ENCODE measurements at regions not wholly inside any gene's neighbourhood (a gene's known extent, or its start where the extent isn't known, plus 50 kb on each side); places are given as distances from the start of the nearest gene placed in this dataset.

- H3K4me3 Mint-ChIP-seq, result no peak overlapping the region
- H3K27ac Mint-ChIP-seq, result no peak overlapping the region
- peaks cover 11% of the 10 kb centered on the region for H3K4me1 Mint-ChIP-seq
- peaks cover 10% of the 10 kb centered on the region for H3K9me3 Mint-ChIP-seq
- no peaks in the 10 kb centered on the region for H3K27me3 Mint-ChIP-seq (ENCODE audit: low read depth, poor library complexity)
- no peak for TF ChIP-seq CTCF (IDR thresholded peaks at IDR 0.05)
- peaks cover 6% of the 10 kb centered on the region for H3K36me3 Mint-ChIP-seq (ENCODE audit: low read depth)
- DNase-seq, result no peak
These were observed 216.2 kb upstream of the ST6GAL2 start for GRCh38 chr2:107102176-107102575.

- peaks cover 6% of the 10 kb centered on the region for H3K36me3 Mint-ChIP-seq (ENCODE audit: low read depth)
- no peak overlapping the region for H3K4me3 Mint-ChIP-seq
- no peaks in the 10 kb centered on the region for H3K4me1 Mint-ChIP-seq
- H3K27me3 Mint-ChIP-seq (ENCODE audit: low read depth, poor library complexity), result no peaks in the 10 kb centered on the region
- DNase-seq, result no peak
- no peak for TF ChIP-seq CTCF (IDR thresholded peaks at IDR 0.05)
- peaks cover 21% of the 10 kb centered on the region for H3K9me3 Mint-ChIP-seq
- no peak overlapping the region for H3K27ac Mint-ChIP-seq
These were observed 221.4 kb upstream of the ST6GAL2 start for GRCh38 chr2:107107351-107107750.

- H3K36me3 Mint-ChIP-seq (ENCODE audit: low read depth), result peaks cover 6% of the 10 kb centered on the region
- TF ChIP-seq CTCF (IDR thresholded peaks at IDR 0.05), result no peak
- H3K4me1 Mint-ChIP-seq, result no peaks in the 10 kb centered on the region
- H3K4me3 Mint-ChIP-seq, result no peak overlapping the region
- H3K27me3 Mint-ChIP-seq (ENCODE audit: low read depth, poor library complexity), result no peaks in the 10 kb centered on the region
- H3K27ac Mint-ChIP-seq, result no peak overlapping the region
- no peak for DNase-seq
- H3K9me3 Mint-ChIP-seq, result peaks cover 21% of the 10 kb centered on the region
These were observed 222.6 kb upstream of the ST6GAL2 start for GRCh38 chr2:107108556-107108955.

GRCh38 chr2:107111623-107112022 lies 225.7 kb upstream of the ST6GAL2 start:
- no peak for TF ChIP-seq CTCF (IDR thresholded peaks at IDR 0.05)
- no peak overlapping the region for H3K4me3 Mint-ChIP-seq
- no peak for DNase-seq
- peaks cover 2% of the 10 kb centered on the region for H3K27me3 Mint-ChIP-seq (ENCODE audit: low read depth, poor library complexity)
- no peaks in the 10 kb centered on the region for H3K36me3 Mint-ChIP-seq (ENCODE audit: low read depth)
- H3K9me3 Mint-ChIP-seq, result peaks cover 11% of the 10 kb centered on the region
- no peak overlapping the region for H3K27ac Mint-ChIP-seq
- H3K4me1 Mint-ChIP-seq, result no peaks in the 10 kb centered on the region

GRCh38 chr2:107112561-107112960 lies 226.6 kb upstream of the ST6GAL2 start:
- Mint-ChIP-seq H3K27me3 (ENCODE audit: low read depth, poor library complexity) (peaks cover 2% of the 10 kb centered on the region), H3K9me3 (peaks cover 11% of the 10 kb centered on the region), H3K4me1 (no peaks in the 10 kb centered on the region), H3K36me3 (ENCODE audit: low read depth) (no peaks in the 10 kb centered on the region), H3K4me3 (no peak overlapping the region), H3K27ac (no peak overlapping the region)
- no peak for TF ChIP-seq CTCF (IDR thresholded peaks at IDR 0.05)
- no peak for DNase-seq

GRCh38 chr2:107128381-107128780 lies 242.4 kb upstream of the ST6GAL2 start:
- Mint-ChIP-seq H3K4me1 (peaks cover 11% of the 10 kb centered on the region), H3K36me3 (ENCODE audit: low read depth) (no peaks in the 10 kb centered on the region), H3K27me3 (ENCODE audit: low read depth, poor library complexity) (peaks cover 10% of the 10 kb centered on the region), H3K4me3 (no peak overlapping the region), H3K27ac (no peak overlapping the region), H3K9me3 (no peaks in the 10 kb centered on the region)
- no peak for DNase-seq
- no peak for TF ChIP-seq CTCF (IDR thresholded peaks at IDR 0.05)

Data from nephron progenitor cell (in vitro differentiated cells).